LNCAP (cell line): ENCODE measurements at regions not wholly inside any gene's neighbourhood (a gene's known extent, or its start where the extent isn't known, plus 50 kb on each side); places are given as distances from the start of the nearest gene placed in this dataset.

Experiments
- TF ChIP-seq, protein P1 (sequence below): fragments of 450-650 bp; IDR thresholded peaks from 2 replicates; pipeline ENCODE4 v1.5.1; 2017; ENCODE audit warnings: mild to moderate bottlenecking

DNA sequence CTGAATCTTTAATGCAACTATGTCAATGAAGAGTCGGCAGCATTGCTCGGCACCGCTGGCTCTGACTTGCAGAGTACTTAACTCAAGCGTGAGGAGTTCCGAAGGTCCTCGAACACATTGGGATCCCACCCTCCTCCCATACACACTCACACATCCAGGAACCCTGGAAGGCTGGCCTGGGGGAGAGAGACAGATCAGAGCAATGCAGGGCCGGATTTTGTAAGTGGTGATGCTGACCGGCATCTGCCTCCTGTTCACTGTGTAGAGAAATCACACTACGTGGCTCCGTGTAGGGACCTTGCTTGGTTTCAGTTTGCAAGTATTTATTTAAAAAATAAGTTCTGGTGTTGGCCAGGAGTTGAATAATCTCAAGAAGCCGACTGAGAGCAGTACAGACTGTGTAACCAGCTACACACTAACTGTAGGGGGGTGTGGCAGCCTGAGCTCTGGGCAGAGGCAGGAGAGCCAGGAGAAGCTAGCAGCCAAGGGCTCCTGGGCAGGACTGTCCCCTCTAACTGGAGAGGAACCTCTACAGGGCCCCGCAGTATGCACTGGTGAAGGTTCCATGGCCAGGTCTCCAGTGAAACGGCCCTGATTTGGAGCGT lies 190.2 kb upstream of the TNRC6C start:
- TF ChIP-seq, protein P1, sequence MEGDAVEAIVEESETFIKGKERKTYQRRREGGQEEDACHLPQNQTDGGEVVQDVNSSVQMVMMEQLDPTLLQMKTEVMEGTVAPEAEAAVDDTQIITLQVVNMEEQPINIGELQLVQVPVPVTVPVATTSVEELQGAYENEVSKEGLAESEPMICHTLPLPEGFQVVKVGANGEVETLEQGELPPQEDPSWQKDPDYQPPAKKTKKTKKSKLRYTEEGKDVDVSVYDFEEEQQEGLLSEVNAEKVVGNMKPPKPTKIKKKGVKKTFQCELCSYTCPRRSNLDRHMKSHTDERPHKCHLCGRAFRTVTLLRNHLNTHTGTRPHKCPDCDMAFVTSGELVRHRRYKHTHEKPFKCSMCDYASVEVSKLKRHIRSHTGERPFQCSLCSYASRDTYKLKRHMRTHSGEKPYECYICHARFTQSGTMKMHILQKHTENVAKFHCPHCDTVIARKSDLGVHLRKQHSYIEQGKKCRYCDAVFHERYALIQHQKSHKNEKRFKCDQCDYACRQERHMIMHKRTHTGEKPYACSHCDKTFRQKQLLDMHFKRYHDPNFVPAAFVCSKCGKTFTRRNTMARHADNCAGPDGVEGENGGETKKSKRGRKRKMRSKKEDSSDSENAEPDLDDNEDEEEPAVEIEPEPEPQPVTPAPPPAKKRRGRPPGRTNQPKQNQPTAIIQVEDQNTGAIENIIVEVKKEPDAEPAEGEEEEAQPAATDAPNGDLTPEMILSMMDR = no peak

DNA sequence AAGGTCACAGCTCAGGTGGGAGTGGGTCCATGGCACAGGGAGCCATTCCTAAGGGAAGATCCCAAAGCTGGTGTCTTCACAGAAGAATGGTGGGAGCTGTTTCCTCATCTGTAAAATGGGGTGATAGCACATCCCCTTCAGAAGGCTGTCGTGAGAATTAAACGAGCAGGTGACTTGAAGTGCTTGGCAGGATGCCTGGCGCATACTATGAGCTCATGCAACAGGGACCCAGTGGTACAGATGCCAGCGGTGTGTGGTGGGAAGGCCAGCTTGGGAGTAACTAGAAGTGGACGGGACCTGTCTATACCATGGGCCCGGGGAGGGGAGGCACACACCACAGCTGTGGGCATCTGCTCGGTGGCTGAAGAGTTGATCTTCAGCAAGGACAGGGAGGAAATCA lies 189.3 kb upstream of the TNRC6C start:
- TF ChIP-seq, protein P1 = no peak

DNA sequence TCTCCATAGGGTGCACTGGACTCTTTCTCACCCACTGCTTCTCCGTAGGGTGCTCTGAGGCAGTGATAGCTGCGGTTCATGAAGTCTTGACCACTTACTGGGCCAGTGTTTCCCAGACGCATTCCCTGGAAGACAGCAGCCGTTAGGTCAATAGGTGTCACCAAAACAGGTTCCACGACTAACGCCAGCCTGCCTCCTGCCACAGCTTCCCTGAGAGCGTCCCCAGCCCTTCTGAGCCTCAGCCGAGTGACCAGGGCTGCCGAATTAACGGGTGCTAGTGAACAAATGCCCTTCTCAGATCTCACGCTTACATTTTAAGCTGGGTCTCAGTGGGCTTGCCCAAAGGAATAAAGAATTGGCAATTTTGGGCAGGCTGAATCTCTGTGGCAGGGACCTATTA lies 188.7 kb upstream of the TNRC6C start:
- TF ChIP-seq, protein P1 = no peak

DNA sequence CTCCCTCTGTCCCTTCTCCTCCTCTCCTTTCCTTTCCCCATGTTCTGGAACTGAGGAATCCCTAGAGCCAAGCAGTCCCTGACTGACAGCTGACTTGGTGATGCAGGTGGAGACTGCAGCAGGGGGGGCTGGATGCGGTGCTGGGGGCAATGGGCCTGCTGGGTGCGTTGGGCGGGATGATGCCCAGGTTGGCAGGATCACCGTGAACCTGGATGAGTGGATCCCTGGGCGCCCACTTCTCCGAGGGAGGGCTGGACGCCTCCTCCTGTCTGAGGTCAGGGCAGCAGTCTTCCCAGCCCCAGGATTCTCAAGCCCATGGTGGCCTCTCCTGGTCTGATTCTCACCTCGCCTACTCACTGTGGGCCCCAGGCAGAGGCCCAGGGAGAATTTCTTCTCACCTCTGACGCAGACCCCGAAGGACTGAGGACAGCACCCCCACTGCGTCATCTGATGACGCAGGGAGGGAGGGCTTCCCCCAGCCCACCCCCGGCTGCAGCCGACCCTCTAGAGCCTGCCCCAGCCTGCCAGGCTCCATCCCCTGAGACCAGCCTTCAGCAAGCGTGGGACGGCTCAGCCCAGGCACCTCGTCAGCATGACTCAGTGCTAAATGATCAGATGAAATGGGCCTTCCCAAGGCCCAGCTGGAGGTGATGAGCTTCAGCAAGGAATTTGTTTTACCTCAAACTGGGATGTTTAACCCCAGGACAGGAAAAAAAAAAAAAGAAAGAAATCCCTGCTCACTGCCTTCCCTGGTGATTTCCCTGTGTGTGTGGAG lies 188.0 kb upstream of the TNRC6C start:
- TF ChIP-seq, protein P1 = no peak

DNA sequence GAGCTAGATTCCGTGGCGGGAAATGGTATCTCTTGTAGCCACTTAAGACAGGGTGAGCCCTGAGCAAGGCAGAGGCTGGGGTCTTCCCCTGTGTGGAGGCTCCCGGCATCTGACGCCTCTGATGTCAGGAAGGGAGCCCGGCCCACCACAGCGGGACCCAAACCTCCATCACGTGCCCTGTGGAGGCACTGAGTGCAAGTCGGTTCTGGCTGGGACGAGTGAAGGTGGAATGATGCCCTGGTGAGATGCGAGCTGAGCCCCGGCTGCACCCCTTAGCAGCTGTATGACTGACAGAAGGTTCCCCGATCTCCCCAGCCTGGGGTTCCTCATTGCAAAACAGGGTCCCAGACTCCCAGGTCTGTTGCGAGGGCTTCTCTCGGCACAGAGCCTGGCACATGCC lies 187.4 kb upstream of the TNRC6C start:
- TF ChIP-seq, protein P1 = no peak

DNA sequence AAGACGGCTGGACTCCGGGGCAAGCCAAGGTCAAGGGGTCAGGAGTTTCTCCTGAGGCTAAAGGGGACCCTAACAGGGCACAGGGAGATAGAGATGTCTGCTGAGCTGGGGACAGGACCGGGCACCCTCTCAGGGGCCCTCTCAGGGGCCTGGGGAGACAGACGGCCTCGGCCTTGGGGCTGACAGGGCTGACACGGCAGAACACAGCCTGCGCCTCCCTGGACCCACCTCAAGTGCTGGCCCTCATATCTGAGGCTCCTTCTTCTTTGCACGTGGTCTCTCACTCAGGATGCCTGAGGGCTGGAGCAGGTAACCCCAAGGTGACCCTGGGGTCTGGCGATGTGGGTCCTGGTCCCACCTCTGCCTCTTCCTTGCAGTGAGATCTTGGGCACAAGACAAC lies 186.9 kb upstream of the TNRC6C start:
- TF ChIP-seq, protein P1 = no peak

DNA sequence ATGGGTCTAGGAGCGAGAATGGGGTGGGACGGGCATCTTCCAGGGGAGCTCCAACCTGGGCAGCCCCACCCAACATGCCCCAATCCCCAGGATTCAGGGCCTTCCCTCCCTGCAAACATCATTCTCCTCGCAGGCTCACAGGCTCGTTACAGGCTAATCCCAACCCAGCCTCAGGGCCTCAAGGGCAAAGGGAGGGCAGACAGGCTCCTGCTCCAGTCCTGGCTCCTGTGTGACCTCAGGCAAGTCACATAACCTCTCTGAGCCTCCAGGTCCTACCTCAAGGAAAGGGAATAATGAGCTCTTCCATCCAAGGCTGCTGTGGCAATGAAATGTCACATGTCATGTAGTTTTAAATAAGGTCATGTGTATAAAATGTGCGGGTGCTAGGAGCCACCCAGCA lies 186.5 kb upstream of the TNRC6C start:
- TF ChIP-seq, protein P1 = no peak
